ENCODE measurements at regions not wholly inside any gene's neighbourhood (a gene's known extent, or its start where the extent isn't known, plus 50 kb on each side); places are given as distances from the start of the nearest gene placed in this dataset.
A peak's percentile ranks its signal among the peaks of the same experiment; 100 is the strongest.

DNA sequence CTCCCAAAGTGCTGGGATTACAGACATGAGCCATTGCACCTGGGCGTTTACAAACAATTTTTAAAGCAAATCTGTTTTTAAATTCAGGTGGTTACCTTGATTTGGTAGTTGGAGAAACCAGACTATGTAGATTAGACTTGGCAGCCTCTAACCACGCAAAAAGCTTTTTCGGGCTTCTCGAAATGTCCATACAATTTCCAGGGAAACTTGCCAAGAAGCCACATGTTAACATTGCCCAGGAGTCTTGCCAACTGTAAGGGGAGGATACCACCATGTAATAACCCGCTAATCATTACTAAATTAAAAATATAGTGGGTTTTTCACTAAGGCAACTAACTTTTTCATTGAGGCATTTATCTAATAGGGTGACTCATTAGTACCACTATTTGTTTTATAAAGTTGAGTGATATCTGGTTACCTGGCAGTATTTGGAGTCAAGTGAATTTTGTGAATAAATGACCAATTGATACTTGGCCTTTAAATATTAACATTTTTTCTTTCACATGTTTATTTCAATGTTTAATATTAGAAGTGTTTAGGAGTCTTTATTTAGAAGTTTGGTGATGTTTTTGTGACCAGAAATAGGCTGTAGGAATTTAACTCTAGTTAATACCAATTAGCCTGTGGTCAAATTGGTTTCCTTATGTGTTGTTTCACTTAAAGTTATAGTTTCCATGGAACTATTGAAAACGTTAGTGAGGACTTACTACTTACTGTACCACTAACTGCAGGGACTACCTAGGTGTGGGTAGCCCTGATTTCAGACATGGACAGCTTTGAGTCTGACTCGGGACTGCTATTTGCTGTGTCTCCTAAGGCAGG, 61.3 kb downstream of the CLDN34 start:
- intact Hi-C loops (cut with micrococcal nuclease; ENCODE audit: unreplicated experiment) = no loop called here
- no peak overlapping the region for H3K4me2 ChIP-seq (ENCODE audit: control insufficient read depth, insufficient read depth)
- in situ Hi-C loops (cut with MboI) = no loop called here
- no peak overlapping the region for H3K4me3 ChIP-seq
- ChIA-PET RAD21 (ENCODE audit: unreplicated experiment) (interaction anchor here (0.6 kb wide), 1 partner anchor 32 kb away, joined by 3 read pairs; no protein-coding TSS in a partner anchor), POLR2A (interaction anchor here (0.9 kb wide), 2 partner anchors 21 to 34 kb away, joined by 3 read pairs; no protein-coding TSS in a partner anchor), SMC1A (ENCODE audit: uncharacterized antibody, unreplicated experiment) (interaction anchor here (1.3 to 4.6 kb wide), 2 partner anchors 30 to 70 kb away, joined by 3 to 22 read pairs; no protein-coding TSS in a partner anchor), CTCF (interaction anchor here (1.6 kb wide), 1 partner anchor 91 kb away, joined by 4 read pairs; no protein-coding TSS in a partner anchor)
- DNase-seq (ENCODE audit: low read depth, low spot score) = no peak
- no peak overlapping the region for H3K27ac ChIP-seq (ENCODE audit: control insufficient read depth, insufficient read depth)
- no peaks in the 10 kb centered on the region for H3K4me1 ChIP-seq (ENCODE audit: control insufficient read depth, insufficient read depth, low read length)
- H3K9ac ChIP-seq (ENCODE audit: control insufficient read depth, insufficient read depth, low read length) = no peak overlapping the region
- H2AFZ ChIP-seq (ENCODE audit: control insufficient read depth, low read depth, low read length) = no peak overlapping the region
- FAIRE-seq = no peak
- no TSS peak for BruUV-seq (replicated peaks)
- H4K20me1 ChIP-seq (ENCODE audit: control insufficient read depth, insufficient read depth) = no peaks in the 10 kb centered on the region
- H3K27me3 ChIP-seq (replicated peaks in 1 of 2; ENCODE audit: control insufficient read depth in 2 of 2, insufficient read depth in 2 of 2, low read length in 1 of 2) = no peaks in the 10 kb centered on the region; a peak in 1 of 4 replicates
- no peaks in the 10 kb centered on the region for H3K79me2 ChIP-seq (ENCODE audit: control insufficient read depth, insufficient read depth, low read length)
- peak; percentile 66 for ATAC-seq
- H3K9me3 ChIP-seq (replicated peaks; ENCODE audit: control insufficient read depth, insufficient read depth, low read length) = no peaks in the 10 kb centered on the region; the same call in 2 of the 3 replicates
- H3K36me3 ChIP-seq (ENCODE audit: control insufficient read depth in 2 of 2, insufficient read depth in 2 of 2, low read length in 1 of 2) = no peaks in the 10 kb centered on the region
- 33% methylated on average over 7 of the region's 7 CpGs for WGBS (ENCODE audit: insufficient coverage, insufficient replicate concordance, low lambda C conversion rate, missing lambda C conversion rate)
- TF ChIP-seq RUNX3 (IDR thresholded peaks at IDR 0.05; ENCODE audit: low read length) (peak; percentile 22; the same call in 1 of the 2 replicates), IKZF2 (IDR thresholded peaks at IDR 0.05) (0 out of 4 replicates have a peak, but pooled peaks of 1 of the 2 experiments have one; percentile 27), MTA2 (IDR thresholded peaks at IDR 0.05; ENCODE audit: low read depth) (peak; percentile 62), ZBED1 (IDR thresholded peaks at IDR 0.05; ENCODE audit: borderline replicate concordance) (no peak), CUX1 (IDR thresholded peaks at IDR 0.05; ENCODE audit: insufficient replicate concordance, low read depth, low read length) (no peak), CHD1 (IDR thresholded peaks at IDR 0.05; ENCODE audit: low read depth, low read length) (no peak), E2F4 (IDR thresholded peaks at IDR 0.05; ENCODE audit: low read depth, low read length) (no peak)
- TF ChIP-seq, protein P1, sequence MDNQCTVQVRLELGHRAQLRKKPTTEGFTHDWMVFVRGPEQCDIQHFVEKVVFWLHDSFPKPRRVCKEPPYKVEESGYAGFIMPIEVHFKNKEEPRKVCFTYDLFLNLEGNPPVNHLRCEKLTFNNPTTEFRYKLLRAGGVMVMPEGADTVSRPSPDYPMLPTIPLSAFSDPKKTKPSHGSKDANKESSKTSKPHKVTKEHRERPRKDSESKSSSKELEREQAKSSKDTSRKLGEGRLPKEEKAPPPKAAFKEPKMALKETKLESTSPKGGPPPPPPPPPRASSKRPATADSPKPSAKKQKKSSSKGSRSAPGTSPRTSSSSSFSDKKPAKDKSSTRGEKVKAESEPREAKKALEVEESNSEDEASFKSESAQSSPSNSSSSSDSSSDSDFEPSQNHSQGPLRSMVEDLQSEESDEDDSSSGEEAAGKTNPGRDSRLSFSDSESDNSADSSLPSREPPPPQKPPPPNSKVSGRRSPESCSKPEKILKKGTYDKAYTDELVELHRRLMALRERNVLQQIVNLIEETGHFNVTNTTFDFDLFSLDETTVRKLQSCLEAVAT (IDR thresholded peaks at IDR 0.05) = no peak
- TF ChIP-seq, protein P2, sequence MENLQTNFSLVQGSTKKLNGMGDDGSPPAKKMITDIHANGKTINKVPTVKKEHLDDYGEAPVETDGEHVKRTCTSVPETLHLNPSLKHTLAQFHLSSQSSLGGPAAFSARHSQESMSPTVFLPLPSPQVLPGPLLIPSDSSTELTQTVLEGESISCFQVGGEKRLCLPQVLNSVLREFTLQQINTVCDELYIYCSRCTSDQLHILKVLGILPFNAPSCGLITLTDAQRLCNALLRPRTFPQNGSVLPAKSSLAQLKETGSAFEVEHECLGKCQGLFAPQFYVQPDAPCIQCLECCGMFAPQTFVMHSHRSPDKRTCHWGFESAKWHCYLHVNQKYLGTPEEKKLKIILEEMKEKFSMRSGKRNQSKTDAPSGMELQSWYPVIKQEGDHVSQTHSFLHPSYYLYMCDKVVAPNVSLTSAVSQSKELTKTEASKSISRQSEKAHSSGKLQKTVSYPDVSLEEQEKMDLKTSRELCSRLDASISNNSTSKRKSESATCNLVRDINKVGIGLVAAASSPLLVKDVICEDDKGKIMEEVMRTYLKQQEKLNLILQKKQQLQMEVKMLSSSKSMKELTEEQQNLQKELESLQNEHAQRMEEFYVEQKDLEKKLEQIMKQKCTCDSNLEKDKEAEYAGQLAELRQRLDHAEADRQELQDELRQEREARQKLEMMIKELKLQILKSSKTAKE (IDR thresholded peaks at IDR 0.05; ENCODE audit: low read depth, poor library complexity, severe bottlenecking) = no peak

Measured in GM12878 (cell line).